ENCODE measurements at regions not wholly inside any gene's neighbourhood (a gene's known extent, or its start where the extent isn't known, plus 50 kb on each side); places are given as distances from the start of the nearest gene placed in this dataset.
"Not testable (repeated sequence)": the region's sequence is repeated elsewhere in the genome, so short reads cannot be mapped to it uniquely, and the experiment has no call there.

DNA sequence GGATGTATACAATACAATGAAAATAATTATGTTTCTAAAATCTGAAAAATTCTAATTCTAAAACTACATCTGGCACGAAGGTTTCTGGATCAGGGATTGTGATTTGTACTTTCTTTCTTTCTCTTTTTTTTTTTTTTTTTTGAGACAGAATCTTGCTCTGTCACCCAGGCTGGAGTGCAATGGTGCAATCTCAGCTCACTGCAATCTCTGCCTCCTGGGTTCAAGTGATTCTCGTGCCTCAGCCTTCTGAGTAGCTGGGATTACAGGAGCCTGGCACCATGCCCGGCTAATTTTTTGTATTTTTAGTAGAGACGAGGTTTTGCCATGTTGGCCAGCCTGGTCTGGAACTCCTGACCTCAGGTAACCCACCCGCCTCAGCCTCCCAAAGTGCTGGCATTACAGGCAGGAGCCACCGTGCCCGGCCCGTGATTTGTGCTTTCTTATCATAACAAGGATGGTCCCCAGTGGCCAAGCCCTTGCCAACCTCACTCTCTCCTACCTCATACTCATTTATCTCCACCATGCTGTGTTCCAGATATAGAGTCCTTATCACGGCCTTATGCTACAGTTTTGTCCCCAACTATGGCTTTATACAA lies 279.9 kb downstream of the QDPR start:
- DNase-seq, result not testable (repeated sequence)

DNA sequence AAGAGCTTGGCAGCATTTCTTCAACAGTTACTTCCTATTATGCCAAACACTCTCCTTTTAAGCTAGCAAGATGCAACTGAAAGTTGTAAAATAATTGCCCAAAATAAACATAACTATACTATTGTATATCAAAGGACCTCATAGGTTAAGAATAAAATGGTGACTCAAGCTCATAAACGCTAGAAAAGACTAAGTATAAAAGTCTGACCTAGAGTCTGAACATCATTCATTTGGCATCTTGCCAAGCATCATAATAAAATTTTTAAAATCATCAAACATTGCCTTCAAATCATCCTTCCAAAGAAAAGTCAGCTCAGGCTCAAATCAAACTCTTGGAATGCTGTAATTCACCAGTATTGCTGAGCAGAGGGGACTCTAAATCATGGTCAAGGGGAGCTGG lies 281.2 kb downstream of the QDPR start:
- no peak for DNase-seq

DNA sequence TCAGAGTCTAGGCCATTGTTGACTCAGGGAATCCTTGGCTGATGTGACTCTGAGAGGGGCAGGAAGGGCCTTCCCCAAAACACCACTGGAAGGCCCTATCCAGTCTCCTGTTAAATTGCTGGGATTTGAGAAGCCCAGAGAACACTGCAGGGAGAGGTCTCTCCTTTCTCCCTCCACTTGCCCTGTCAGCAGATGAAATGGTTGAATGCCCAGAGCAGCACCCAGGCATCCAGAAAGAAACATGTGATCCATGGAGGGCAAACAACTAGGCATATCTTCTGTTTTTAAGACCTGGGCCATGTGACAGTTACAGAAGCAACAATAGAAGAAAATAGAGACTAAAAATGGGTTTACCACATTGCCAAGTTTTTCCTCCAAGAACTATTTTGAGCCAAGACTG lies 291.1 kb downstream of the QDPR start:
- DNase-seq, result no peak

DNA sequence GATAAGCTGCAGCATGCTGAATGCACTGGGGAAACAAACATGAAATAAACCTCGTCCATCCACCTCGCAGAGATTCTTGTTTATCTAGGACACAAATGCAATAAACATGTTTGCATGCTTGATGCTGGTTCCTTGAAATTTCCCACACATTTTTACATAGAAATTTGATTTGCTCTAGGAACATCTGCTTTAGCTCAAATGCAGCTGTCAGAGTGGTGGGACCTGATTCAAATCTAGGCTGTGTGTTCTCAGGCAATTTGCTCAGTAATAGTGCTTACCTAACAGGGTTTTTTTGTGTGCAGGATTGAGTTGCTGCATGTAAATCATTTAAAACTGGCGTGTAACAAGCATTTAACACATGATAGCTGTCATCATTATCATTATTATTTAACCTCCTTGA lies 293.1 kb downstream of the QDPR start:
- no peak for DNase-seq

GRCh38 chr4:17206829-17207801 lies 304.8 kb downstream of the QDPR start:
- DNase-seq, result peak; percentile 29

DNA sequence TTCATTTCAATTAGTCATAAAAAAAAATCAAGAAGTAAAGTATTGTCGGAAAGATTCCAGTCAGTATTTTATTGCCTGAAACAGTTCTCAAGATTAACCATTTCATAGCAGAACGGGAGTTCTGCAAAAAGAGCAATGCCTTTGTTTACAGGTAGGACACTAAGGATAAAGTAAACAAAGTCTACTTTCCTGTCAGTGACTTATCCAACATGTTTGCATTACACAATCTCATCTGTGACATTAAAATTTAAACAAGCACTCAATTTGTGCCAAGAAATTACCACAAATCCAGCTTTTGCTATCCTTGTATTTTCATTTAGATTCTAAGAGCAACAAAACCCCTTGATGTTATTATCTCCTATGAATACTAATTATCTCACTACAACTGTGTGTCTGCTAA lies 306.5 kb upstream of the LDB2 start:
- no peak for DNase-seq

GRCh38 chr4:17203797-17204196 lies 305.4 kb upstream of the LDB2 start:
- no peak for DNase-seq

DNA sequence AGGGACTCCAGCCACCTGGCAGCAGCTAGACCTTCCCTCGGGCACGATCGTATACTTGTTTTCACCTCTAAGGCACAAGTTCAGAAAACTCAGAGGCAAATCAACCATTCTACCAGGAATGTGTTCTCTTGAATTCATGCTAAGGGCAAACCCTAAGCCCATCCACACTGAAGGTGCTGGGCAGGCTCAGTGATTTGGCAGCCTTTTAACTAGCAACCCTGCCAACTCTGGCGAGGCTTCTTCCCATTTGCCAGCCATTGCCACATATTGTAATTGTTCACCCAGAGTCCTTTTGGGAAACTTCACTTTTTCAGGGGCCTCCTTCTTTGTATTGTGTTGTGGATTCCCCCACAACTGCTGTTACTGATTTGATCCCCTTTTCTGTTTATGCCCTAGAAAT lies 298.6 kb upstream of the LDB2 start:
- no peak for DNase-seq

DNA sequence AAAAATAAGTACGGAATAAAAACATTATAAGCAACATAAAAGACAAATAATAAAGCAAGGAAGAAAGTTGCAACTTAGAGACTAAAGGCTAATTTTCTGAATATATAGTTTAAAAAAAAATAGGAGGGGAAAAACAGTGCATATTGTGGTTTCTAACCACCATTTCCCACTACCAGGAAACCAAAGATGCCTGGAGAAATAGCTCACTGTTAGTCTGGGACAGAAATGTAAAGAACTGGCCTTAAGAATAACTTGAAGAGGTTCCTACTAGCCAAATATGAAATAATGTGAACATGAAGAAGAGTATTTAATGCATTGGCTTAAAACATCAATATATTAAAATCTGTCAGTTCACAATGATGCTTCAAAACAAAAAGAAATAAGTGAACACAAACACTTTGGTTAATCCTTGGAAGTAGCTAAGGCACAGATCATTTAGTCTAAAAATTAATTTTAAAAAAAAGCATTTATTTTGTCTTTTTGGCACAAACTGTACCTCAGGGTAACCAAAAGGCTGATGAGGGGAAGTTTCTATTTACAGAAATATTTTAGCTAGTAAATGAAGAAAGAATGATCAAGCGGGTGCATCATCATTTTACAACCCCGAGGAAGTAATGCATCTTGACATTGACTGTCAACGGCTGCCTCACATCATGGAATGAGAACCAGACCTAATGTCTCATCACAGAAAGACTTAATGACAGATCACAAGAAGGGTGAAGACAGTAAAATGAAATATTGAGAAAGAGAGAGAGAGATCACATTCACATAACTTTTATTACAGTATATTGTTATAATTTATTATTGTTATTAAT lies 297.2 kb upstream of the LDB2 start:
- DNase-seq, result no peak

GRCh38 chr4:17194586-17194985 lies 296.1 kb upstream of the LDB2 start:
- no peak for DNase-seq

GRCh38 chr4:17189759-17190158 lies 291.3 kb upstream of the LDB2 start:
- no peak for DNase-seq

GRCh38 chr4:17189401-17189720 lies 290.9 kb upstream of the LDB2 start:
- DNase-seq, result no peak

DNA sequence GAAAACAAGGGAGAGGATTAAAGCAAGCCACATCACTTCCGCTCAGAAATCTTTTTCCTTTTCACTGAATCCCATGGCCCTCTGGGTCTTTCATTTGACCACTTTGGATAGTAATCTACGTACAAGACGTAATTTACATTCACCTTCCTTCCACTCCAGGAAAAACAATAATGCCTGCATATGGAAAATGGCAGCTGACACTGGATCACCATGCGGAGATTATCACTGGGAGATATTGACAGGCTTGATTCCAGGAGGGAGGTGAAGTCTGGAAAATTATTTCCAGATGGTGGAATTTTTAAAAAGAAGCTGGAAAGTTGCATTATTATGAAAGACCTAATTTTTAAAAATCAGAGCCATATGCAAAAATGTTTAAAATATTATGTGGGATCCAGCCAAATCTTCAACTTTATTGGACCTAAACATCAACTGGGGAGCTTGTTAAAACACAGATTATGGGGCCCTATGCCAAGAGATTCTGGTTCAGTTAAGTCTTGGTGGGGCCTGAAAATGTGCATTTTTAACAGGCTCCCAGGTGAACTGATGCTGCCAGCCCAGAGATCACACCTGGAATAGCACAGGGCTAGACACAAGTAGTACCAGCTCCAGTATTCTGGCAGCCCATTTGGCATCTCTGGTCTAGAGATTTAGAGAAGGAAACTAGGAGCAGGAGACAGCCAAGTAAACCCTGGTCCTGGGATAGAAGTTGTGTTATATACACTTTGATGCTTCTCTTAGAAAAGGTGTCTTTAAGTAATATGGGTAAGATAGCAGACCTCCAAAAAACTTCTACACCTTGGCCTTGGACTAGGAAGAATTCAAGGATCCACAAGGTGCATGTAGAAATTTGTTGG lies 290.3 kb upstream of the LDB2 start:
- DNase-seq, result no peak

- no peak for DNase-seq
These were observed 289.7 kb upstream of the LDB2 start for GRCh38 chr4:17188125-17188524.

- no peak for DNase-seq
These were observed 288.6 kb upstream of the LDB2 start for GRCh38 chr4:17187003-17187402.

DNA sequence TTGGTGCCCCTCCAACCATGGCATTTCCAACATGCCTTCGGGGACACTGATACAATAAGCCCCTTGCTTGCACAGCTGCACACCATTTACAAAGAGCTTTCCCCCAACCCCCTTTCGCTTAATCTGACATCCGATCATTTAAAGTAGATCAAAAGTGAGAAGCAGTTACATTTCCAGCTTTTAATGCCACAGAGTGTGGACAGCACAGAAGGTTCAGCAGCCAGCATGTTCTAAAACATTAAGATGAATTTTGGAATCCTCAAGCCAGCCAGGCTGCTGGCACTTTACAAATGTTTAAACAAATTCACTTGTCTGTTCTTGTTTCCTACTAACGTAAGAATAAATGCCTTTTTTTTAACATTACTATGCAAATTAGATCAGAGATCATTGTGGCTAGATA lies 284.4 kb upstream of the LDB2 start:
- no peak for DNase-seq

GRCh38 chr4:17174751-17175150 lies 276.3 kb upstream of the LDB2 start:
- DNase-seq, result no peak

DNA sequence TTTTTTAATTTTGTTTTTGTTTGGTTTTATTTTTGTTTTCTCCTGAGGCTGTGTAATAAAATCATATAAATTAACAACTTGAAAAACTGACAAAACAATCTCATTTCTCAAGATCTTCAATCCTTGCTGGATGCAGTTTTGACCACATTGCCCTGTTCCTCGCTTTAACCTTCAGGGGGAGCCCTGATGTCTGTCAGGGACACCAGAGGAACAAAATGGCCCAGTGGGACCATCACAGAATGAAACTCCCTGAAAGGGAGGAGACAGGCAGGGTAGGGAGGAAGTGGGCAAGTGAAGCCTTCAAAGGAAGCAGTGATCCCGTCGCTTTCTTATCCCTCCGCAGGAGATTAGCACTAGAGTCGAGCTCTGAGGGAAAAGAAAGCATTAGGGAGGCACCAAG lies 274.9 kb upstream of the LDB2 start:
- no peak for DNase-seq

DNA sequence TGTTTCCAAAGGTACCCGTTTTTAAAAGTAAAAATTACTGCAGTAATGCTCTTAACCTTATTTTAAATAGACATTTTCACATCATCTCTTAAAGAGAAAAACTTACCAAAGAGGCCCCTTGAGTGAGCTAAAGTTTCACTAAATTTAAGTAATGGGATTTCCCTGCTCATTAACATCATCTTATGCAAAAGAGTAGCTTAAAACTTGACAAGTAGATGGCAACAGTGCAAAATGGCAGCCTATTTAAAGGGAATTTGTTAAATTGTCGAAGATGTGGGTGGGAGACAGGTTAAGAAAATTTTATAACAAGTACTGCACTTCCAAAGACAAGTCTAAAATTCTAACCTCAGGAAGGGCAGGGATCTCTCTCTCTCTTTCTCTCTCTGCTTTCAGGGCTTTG lies 271.7 kb upstream of the LDB2 start:
- no peak for DNase-seq

DNA sequence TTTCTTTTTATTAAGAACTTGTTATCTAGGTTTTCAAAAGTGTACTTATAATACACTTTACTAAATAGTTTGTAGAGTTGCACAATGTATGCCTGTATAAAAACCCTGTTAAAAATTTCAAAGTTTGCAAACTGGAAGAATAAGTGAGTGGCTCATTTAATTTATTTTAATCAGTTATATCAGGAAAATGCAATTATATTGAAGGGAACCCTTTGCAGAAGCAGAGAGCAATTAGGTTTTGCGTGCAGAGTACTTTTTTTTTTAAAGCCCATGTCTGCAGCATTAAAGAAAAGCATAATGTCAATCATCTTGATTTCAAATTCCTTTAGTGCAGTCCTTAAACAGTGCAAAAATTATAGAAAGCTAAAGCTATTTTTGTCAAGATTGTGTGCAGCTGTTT lies 271.3 kb upstream of the LDB2 start:
- DNase-seq, result no peak

GRCh38 chr4:17168571-17168970 lies 270.1 kb upstream of the LDB2 start:
- no peak for DNase-seq

DNA sequence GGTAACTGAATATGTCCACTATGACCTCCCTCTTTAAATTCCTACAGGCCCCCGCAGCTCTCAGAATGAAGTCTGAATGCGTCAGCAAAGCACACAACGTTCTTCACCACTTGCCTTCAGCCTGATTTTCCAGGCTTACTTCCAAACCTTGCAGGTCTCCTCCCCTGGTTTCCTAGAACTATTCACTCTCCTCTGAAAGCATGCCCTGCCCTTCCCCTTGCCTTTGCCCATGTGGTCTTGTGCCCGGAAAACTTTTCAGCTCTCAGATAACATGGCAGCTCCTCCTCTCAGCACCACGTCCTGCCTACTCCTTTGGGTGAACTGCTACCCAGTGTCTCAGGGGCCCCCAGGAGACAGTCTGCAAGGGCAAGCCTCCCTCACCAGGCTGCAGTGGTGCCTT lies 268.5 kb upstream of the LDB2 start:
- no peak for DNase-seq

DNA sequence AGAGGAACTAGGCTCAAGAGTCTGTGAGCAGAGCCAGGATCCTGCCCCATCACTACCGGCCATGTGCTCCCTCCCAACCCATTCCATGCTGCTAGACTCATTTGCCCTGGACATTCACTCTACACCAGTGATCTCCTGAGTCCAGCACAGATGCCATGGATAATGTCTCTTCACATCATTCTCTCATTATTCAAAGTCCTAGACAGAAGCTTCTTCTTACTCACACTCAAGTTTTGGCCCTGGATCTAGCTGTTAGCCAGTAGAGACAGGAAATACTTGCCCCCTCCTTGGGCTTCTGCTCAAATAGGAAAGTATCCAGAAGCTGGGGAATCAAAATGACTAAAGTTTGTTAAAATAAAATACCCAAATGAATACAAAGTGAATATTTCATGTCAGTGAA lies 266.8 kb upstream of the LDB2 start:
- no peak for DNase-seq

Data from NCI-H748 treated with DMSO at 0.1 percent for 48 hours (cell line).